Ishikawa (cell line): ENCODE measurements at regions not wholly inside any gene's neighbourhood (a gene's known extent, or its start where the extent isn't known, plus 50 kb on each side); places are given as distances from the start of the nearest gene placed in this dataset.

Experiments
- CEBPB ChIP-seq: IDR thresholded peaks from 2 replicates; pipeline ENCODE4 v1.6.1; 2012
- CREB1 ChIP-seq: IDR thresholded peaks from 2 replicates; pipeline ENCODE4 v1.6.1; 2012; ENCODE audit warnings: low read depth
- EGR1 ChIP-seq: IDR thresholded peaks from 2 replicates; pipeline ENCODE4 v1.6.1; 2012
- EP300 ChIP-seq: IDR thresholded peaks from 2 replicates; pipeline ENCODE4 v1.6.1; 2012; ENCODE audit warnings: borderline replicate concordance
- FOXM1 ChIP-seq: IDR thresholded peaks from 2 replicates; pipeline ENCODE4 v1.6.1; 2012; ENCODE audit warnings: low read depth, borderline replicate concordance
- NFIC ChIP-seq: IDR thresholded peaks from 2 replicates; pipeline ENCODE4 v1.6.1; 2012
- RAD21 ChIP-seq: IDR thresholded peaks from 2 replicates; pipeline ENCODE4 v1.6.1; 2012; ENCODE audit warnings: low read depth
- TAF1 ChIP-seq: IDR thresholded peaks from 2 replicates; pipeline ENCODE4 v1.6.1; 2012; ENCODE audit warnings: low read depth, mild to moderate bottlenecking
- TCF12 ChIP-seq: IDR thresholded peaks from 2 replicates; pipeline ENCODE4 v1.6.1; 2012; ENCODE audit warnings: low read depth
- TEAD4 ChIP-seq: IDR thresholded peaks from 2 replicates; pipeline ENCODE4 v1.6.1; 2012
- YY1 ChIP-seq: IDR thresholded peaks from 2 replicates; pipeline ENCODE4 v1.6.1; 2012; ENCODE audit warnings: low read depth
- ZBTB7A ChIP-seq: IDR thresholded peaks from 2 replicates; pipeline ENCODE4 v1.6.1; 2012; ENCODE audit warnings: low read depth
- TF ChIP-seq, protein P1 (sequence below): IDR thresholded peaks from 2 replicates; pipeline ENCODE4 v1.6.1; 2012; ENCODE audit warnings: low read depth, mild to moderate bottlenecking
- TF ChIP-seq, protein P2 (sequence below): IDR thresholded peaks from 2 replicates; pipeline ENCODE4 v1.6.1; 2012
- TF ChIP-seq, protein P3 (sequence below): IDR thresholded peaks from 2 replicates; pipeline ENCODE4 v1.6.1; 2012

DNA sequence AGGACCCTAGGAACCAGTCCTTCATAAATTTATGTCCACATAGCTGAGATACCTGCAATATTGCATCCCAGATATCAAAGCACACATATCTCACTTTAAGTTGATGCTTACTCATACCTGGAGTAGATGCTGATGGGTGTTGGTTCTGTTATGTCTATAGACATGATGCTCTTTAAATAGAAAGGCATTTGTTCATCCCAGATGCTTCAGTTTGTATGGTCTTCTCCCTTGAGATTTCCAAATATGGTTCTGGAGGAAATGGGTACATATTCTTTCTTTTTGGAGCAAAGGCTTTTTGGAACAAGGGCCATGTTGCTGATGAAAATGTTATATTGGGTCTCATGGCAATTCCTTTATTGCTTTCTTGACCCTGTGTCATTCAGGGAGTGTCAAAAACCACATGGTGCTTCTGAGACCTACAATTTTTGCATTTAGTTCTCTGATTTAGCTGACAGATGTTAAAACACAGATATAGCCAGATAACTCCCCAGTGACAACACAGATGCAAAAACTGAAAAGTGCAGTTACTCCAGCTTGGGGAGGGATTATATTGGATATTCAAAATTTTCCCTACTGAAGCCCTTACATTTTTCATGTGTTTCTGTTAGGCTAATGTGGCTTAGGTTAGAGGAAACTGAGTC is 211.4 kb downstream of the KCNRG start:
- TF ChIP-seq FOXM1 = no peak
- TF ChIP-seq RAD21 = no peak
- TF ChIP-seq TAF1 = no peak
- TF ChIP-seq, protein P1, sequence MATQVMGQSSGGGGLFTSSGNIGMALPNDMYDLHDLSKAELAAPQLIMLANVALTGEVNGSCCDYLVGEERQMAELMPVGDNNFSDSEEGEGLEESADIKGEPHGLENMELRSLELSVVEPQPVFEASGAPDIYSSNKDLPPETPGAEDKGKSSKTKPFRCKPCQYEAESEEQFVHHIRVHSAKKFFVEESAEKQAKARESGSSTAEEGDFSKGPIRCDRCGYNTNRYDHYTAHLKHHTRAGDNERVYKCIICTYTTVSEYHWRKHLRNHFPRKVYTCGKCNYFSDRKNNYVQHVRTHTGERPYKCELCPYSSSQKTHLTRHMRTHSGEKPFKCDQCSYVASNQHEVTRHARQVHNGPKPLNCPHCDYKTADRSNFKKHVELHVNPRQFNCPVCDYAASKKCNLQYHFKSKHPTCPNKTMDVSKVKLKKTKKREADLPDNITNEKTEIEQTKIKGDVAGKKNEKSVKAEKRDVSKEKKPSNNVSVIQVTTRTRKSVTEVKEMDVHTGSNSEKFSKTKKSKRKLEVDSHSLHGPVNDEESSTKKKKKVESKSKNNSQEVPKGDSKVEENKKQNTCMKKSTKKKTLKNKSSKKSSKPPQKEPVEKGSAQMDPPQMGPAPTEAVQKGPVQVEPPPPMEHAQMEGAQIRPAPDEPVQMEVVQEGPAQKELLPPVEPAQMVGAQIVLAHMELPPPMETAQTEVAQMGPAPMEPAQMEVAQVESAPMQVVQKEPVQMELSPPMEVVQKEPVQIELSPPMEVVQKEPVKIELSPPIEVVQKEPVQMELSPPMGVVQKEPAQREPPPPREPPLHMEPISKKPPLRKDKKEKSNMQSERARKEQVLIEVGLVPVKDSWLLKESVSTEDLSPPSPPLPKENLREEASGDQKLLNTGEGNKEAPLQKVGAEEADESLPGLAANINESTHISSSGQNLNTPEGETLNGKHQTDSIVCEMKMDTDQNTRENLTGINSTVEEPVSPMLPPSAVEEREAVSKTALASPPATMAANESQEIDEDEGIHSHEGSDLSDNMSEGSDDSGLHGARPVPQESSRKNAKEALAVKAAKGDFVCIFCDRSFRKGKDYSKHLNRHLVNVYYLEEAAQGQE = no peak
- TF ChIP-seq, protein P2, sequence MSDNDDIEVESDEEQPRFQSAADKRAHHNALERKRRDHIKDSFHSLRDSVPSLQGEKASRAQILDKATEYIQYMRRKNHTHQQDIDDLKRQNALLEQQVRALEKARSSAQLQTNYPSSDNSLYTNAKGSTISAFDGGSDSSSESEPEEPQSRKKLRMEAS = no peak
- TF ChIP-seq EP300 = no peak

DNA sequence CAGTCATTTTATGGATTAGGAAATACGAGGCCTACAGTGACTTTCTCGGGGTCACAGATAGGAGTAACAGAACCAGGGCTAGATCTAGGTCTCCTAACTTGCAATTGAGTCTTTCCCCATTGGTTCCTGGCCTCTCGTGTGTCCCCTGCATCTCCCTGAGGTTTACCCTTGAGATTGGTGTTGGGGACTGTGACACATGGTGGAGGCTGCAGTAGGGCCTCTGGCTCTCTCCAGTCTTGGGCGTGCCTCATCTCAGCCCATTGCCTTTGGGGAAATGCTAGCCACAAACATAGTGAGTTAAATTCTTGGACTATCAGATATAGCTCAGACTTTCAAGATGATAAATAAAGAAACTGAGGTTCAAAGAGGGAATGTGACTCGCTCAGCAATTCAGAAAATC is 212.1 kb downstream of the KCNRG start:
- TF ChIP-seq ZBTB7A (no peak), NFIC (no peak), YY1 (no peak), TEAD4 (no peak), EGR1 (no peak), TAF1 (no peak), CEBPB (no peak), EP300 (no peak), TCF12 (no peak), CREB1 (no peak), RAD21 (no peak), FOXM1 (no peak)
- TF ChIP-seq, protein P1 = no peak
- TF ChIP-seq, protein P2 = no peak
- TF ChIP-seq, protein P3, sequence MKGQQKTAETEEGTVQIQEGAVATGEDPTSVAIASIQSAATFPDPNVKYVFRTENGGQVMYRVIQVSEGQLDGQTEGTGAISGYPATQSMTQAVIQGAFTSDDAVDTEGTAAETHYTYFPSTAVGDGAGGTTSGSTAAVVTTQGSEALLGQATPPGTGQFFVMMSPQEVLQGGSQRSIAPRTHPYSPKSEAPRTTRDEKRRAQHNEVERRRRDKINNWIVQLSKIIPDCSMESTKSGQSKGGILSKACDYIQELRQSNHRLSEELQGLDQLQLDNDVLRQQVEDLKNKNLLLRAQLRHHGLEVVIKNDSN = no peak

DNA sequence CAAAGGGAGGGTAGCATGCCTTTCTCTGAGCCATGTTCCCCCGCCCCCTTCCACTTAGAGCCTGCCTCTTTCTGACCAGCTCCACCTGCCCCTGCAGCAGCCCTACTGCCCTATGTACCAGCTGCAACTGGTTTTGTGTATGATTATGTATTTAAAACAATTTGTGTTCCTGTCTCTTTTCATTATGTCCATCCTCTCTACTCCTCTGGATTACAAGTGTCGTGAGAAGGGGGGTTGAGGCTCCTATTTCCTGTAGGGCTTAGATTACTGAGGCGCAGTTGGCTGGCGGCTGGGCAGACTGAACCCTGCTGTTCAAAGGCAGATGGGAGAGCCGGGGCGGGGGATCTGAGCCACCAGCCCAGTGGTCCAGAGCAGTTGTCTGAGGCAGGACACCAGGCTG is 213.3 kb downstream of the KCNRG start:
- TF ChIP-seq ZBTB7A (no peak), CREB1 (no peak), NFIC (no peak), CEBPB (no peak), YY1 (no peak), TCF12 (no peak)
- TF ChIP-seq, protein P2 = no peak
- TF ChIP-seq, protein P1 = no peak

DNA sequence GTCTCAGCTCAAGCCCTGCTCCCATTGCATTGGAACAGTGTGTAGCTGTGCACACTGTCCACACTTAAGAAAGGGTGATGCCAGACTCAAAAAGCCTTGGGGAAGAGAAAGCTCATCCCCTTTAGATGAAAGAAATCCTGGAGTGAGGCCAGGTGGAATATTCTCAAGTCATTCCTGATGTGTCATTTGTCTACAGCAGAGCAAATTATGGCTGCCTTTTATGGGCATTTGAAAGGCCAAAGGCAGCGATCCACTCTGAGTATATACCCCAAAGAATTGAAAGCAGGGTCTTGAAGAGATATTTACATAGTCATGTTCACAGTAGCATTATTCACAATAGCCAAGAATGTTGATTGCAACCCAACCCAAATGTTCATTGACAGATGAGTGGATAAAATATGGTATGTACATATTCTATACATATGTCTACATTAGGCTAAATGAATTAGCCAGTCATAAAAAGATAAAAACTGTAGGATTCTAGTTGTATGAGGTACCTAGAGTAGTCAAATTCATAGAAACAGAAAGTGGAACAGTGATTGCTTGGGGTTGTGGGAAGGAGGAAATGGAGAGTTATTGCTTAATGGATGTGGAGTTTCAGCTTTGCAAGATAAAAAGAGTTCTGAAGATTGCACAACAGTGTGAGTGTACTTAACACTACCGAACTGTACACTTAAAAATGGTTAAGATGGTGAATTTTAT is 214.9 kb downstream of the KCNRG start:
- TF ChIP-seq ZBTB7A = no peak
- TF ChIP-seq TAF1 = no peak
- TF ChIP-seq, protein P3 = no peak
- TF ChIP-seq TEAD4 = no peak
- TF ChIP-seq CEBPB = no peak
- TF ChIP-seq CREB1 = no peak
- no peak for TF ChIP-seq EGR1
- TF ChIP-seq TCF12 = no peak
- no peak for TF ChIP-seq NFIC
- no peak for TF ChIP-seq RAD21
- TF ChIP-seq, protein P1 = no peak
- TF ChIP-seq YY1 = no peak
- TF ChIP-seq FOXM1 = no peak
- TF ChIP-seq, protein P2 = no peak
- no peak for TF ChIP-seq EP300
